ENCODE measurements at regions not wholly inside any gene's neighbourhood (a gene's known extent, or its start where the extent isn't known, plus 50 kb on each side); places are given as distances from the start of the nearest gene placed in this dataset.

GRCh38 chr4:110830461-110830860 lies 207.6 kb upstream of the PITX2 start:
- TF ChIP-seq CTCF (optimal IDR thresholded peaks at IDR 0.05 in 1 of 3, IDR thresholded peaks at IDR 0.05 in 1 of 3, conservative IDR thresholded peaks at IDR 0.05 in 1 of 3; ENCODE audit: extremely low read depth in 1 of 3, insufficient read depth in 2 of 3, low read length in 3 of 3) = no peak
- TF ChIP-seq EZH2 (IDR thresholded peaks at IDR 0.05; ENCODE audit: low read length) = no peak

Data from keratinocyte (primary cell).